ENCODE measurements at regions not wholly inside any gene's neighbourhood (a gene's known extent, or its start where the extent isn't known, plus 50 kb on each side); places are given as distances from the start of the nearest gene placed in this dataset.

DNA sequence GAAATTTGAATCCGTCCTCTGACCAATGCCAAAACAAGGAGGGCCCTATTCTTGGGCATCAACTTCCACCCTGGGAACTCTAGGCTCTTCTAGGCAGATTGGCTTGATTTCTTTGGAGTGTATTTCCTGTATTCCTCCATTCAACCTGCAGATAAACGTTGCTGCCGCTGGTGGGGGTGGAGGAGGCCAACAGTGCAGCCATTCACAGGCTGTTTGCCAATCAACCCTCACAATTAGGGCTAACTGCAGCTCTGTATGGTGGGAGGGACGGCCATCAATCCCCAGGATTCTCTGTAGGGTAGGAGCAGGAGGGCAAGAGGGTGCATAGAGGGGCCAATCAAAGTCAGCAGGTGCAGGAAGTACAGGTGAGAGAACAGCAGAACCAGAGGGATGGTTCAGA, 273.1 kb upstream of the PROX1 start:
- no peaks in the 10 kb centered on the region for H4K20me1 ChIP-seq (ENCODE audit: insufficient read depth, low read length)

GRCh38 chr1:213715182-213715581, 272.6 kb upstream of the PROX1 start:
- no peaks in the 10 kb centered on the region for H3K79me2 ChIP-seq (ENCODE audit: low read length)
- H2AFZ ChIP-seq (ENCODE audit: low read depth, low read length) = no peak overlapping the region
- no peak for TF ChIP-seq EZH2phosphoT487 (IDR thresholded peaks at IDR 0.05; ENCODE audit: low read depth)
- no peak overlapping the region for H3K9ac ChIP-seq (ENCODE audit: low read length)
- H3K27me3 ChIP-seq (ENCODE audit: low read depth, low read length) = peaks cover 15% of the 10 kb centered on the region; the same call in 1 of the 2 replicates
- no peaks in the 10 kb centered on the region for H3K4me1 ChIP-seq (ENCODE audit: low read length)
- no peak overlapping the region for H3K27ac ChIP-seq (ENCODE audit: low read length)
- H4K20me1 ChIP-seq (ENCODE audit: insufficient read depth, low read length) = no peaks in the 10 kb centered on the region
- H3K4me2 ChIP-seq (ENCODE audit: low read length) = no peak overlapping the region
- no peak overlapping the region for H3K4me3 ChIP-seq (ENCODE audit: low read length)
- no peaks in the 10 kb centered on the region for H3K9me3 ChIP-seq (ENCODE audit: insufficient read depth, low read length)
- H3K36me3 ChIP-seq (replicated peaks; ENCODE audit: low read depth, low read length) = no peaks in the 10 kb centered on the region

More for the DNA sequence above, 273.1 kb upstream of the PROX1 start:
- H3K27me3 ChIP-seq (ENCODE audit: low read depth, low read length) = peaks cover 15% of the 10 kb centered on the region; the same call in 1 of the 2 replicates
- H3K36me3 ChIP-seq (replicated peaks; ENCODE audit: low read depth, low read length) = no peaks in the 10 kb centered on the region
- no peak overlapping the region for H3K4me3 ChIP-seq (ENCODE audit: low read length)
- TF ChIP-seq EZH2phosphoT487 (IDR thresholded peaks at IDR 0.05; ENCODE audit: low read depth) (no peak), CTCF (IDR thresholded peaks at IDR 0.05; ENCODE audit: low read depth, low read length) (no peak)
- no peak overlapping the region for H3K27ac ChIP-seq (ENCODE audit: low read length)
- H2AFZ ChIP-seq (ENCODE audit: low read depth, low read length) = no peak overlapping the region
- H3K9ac ChIP-seq (ENCODE audit: low read length) = no peak overlapping the region
- H3K9me3 ChIP-seq (ENCODE audit: insufficient read depth, low read length) = no peaks in the 10 kb centered on the region
- no peaks in the 10 kb centered on the region for H3K4me1 ChIP-seq (ENCODE audit: low read length)
- no peaks in the 10 kb centered on the region for H3K79me2 ChIP-seq (ENCODE audit: low read length)
- H3K4me2 ChIP-seq (ENCODE audit: low read length) = no peak overlapping the region

DNA sequence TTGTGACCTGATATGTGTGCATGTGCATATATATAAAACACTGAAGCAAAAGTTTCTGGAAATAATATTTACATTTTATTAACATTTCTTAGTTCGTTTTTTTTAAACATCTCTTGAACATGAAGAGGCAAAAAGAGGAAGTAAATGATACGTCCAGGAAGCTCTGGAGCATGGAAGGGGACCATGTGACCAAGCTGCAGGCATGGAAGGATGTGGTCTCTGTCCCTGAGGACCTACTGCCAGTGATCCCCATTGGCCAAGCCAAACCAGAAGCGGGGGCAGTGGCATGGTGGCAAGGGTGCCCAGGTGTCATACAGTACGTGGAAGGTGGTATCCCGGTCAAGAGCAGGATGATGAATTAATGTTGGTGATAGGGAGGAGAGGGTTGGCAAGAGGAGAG, 268.3 kb upstream of the PROX1 start:
- H2AFZ ChIP-seq (ENCODE audit: low read depth, low read length) = no peak overlapping the region
- no peaks in the 10 kb centered on the region for H4K20me1 ChIP-seq (ENCODE audit: insufficient read depth, low read length)
- no peak overlapping the region for H3K27ac ChIP-seq (ENCODE audit: low read length)
- no peaks in the 10 kb centered on the region for H3K4me1 ChIP-seq (ENCODE audit: low read length)
- TF ChIP-seq EZH2phosphoT487 (IDR thresholded peaks at IDR 0.05; ENCODE audit: low read depth) (no peak), CTCF (IDR thresholded peaks at IDR 0.05; ENCODE audit: low read depth, low read length) (no peak)
- no peaks in the 10 kb centered on the region for H3K9me3 ChIP-seq (ENCODE audit: insufficient read depth, low read length)
- H3K36me3 ChIP-seq (replicated peaks; ENCODE audit: low read depth, low read length) = no peaks in the 10 kb centered on the region
- H3K4me2 ChIP-seq (ENCODE audit: low read length) = no peak overlapping the region
- no peak overlapping the region for H3K9ac ChIP-seq (ENCODE audit: low read length)
- H3K79me2 ChIP-seq (ENCODE audit: low read length) = no peaks in the 10 kb centered on the region
- no peak overlapping the region for H3K4me3 ChIP-seq (ENCODE audit: low read length)
- H3K27me3 ChIP-seq (ENCODE audit: low read depth, low read length) = peaks cover 15% of the 10 kb centered on the region; the same call in 1 of the 2 replicates

- Histone ChIP-seq H3K4me1 (ENCODE audit: low read length) (no peaks in the 10 kb centered on the region), H3K27me3 (ENCODE audit: low read depth, low read length) (peaks cover 11% of the 10 kb centered on the region; the same call in 1 of the 2 replicates), H3K9ac (ENCODE audit: low read length) (no peak overlapping the region), H3K4me2 (ENCODE audit: low read length) (no peak overlapping the region), H3K9me3 (ENCODE audit: insufficient read depth, low read length) (no peaks in the 10 kb centered on the region), H3K4me3 (ENCODE audit: low read length) (no peak overlapping the region), H3K36me3 (replicated peaks; ENCODE audit: low read depth, low read length) (no peaks in the 10 kb centered on the region), H2AFZ (ENCODE audit: low read depth, low read length) (no peak overlapping the region), H3K79me2 (ENCODE audit: low read length) (no peaks in the 10 kb centered on the region), H4K20me1 (ENCODE audit: insufficient read depth, low read length) (no peaks in the 10 kb centered on the region), H3K27ac (ENCODE audit: low read length) (no peak overlapping the region)
- TF ChIP-seq EZH2phosphoT487 (IDR thresholded peaks at IDR 0.05; ENCODE audit: low read depth) (no peak), CTCF (IDR thresholded peaks at IDR 0.05; ENCODE audit: low read depth, low read length) (no peak)
Measured at GRCh38 chr1:213720032-213720431, 267.7 kb upstream of the PROX1 start.
